ENCODE measurements at regions not wholly inside any gene's neighbourhood (a gene's known extent, or its start where the extent isn't known, plus 50 kb on each side); places are given as distances from the start of the nearest gene placed in this dataset.

DNA sequence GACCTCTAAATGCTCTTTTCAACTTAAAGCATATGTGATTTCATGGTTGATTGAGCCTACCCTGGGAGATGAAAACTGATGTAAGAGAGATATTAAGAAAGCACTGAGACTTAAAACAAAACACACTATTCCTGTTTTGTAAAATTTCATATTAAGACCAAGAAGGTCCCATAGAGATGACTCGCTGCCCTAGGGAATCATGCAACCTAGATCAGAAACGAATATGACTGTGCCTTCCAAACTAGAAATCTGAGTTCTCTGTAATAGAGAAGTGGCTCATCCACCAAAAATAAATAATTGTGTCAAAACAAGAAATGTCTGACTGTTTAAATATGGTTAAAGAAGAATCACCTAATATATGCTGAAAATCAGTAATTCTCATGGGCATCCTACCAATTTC is 776.8 kb upstream of the SOX11 start:
- no peak for TF ChIP-seq TAF1 (IDR thresholded peaks at IDR 0.05; ENCODE audit: borderline replicate concordance, insufficient read depth, low read length)
- no peak for TF ChIP-seq SIN3A (IDR thresholded peaks at IDR 0.05; ENCODE audit: borderline replicate concordance, insufficient read depth, low read length)
- no peak for TF ChIP-seq POLR2AphosphoS5 (IDR thresholded peaks at IDR 0.05; ENCODE audit: low read depth, low read length)
- no peak for TF ChIP-seq FOXP2 (optimal IDR thresholded peaks at IDR 0.05; ENCODE audit: borderline replicate concordance, extremely low read depth, extremely low read length, insufficient read depth)
- TF ChIP-seq, protein P1, sequence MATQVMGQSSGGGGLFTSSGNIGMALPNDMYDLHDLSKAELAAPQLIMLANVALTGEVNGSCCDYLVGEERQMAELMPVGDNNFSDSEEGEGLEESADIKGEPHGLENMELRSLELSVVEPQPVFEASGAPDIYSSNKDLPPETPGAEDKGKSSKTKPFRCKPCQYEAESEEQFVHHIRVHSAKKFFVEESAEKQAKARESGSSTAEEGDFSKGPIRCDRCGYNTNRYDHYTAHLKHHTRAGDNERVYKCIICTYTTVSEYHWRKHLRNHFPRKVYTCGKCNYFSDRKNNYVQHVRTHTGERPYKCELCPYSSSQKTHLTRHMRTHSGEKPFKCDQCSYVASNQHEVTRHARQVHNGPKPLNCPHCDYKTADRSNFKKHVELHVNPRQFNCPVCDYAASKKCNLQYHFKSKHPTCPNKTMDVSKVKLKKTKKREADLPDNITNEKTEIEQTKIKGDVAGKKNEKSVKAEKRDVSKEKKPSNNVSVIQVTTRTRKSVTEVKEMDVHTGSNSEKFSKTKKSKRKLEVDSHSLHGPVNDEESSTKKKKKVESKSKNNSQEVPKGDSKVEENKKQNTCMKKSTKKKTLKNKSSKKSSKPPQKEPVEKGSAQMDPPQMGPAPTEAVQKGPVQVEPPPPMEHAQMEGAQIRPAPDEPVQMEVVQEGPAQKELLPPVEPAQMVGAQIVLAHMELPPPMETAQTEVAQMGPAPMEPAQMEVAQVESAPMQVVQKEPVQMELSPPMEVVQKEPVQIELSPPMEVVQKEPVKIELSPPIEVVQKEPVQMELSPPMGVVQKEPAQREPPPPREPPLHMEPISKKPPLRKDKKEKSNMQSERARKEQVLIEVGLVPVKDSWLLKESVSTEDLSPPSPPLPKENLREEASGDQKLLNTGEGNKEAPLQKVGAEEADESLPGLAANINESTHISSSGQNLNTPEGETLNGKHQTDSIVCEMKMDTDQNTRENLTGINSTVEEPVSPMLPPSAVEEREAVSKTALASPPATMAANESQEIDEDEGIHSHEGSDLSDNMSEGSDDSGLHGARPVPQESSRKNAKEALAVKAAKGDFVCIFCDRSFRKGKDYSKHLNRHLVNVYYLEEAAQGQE (IDR thresholded peaks at IDR 0.05; ENCODE audit: insufficient read depth in 1 of 2, low read depth in 2 of 2, low read length in 2 of 2): no peak

DNA sequence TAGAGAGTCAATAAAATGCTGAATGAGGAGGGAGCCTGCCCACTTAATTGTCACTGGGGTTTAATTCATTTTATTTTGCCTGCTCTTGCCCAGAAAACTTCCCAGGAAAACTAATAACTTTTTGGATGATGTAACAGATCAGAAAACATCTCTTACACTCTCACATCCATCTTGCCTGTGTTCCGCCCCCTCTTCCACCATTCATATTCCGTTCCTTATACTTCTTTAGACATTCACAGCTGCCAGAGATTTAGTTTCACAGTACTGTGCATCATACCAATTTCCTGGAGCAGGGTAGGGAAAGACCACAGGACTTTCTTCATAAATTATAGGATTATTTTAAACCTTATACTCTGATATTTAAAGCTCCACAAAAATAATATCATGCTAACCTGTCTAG is 776.1 kb upstream of the SOX11 start:
- no peak for TF ChIP-seq FOXP2 (optimal IDR thresholded peaks at IDR 0.05; ENCODE audit: borderline replicate concordance, extremely low read depth, extremely low read length, insufficient read depth)
- TF ChIP-seq POLR2AphosphoS5 (IDR thresholded peaks at IDR 0.05; ENCODE audit: low read depth, low read length): no peak
- no peak for TF ChIP-seq SIN3A (IDR thresholded peaks at IDR 0.05; ENCODE audit: borderline replicate concordance, insufficient read depth, low read length)
- TF ChIP-seq, protein P1 (IDR thresholded peaks at IDR 0.05; ENCODE audit: insufficient read depth in 1 of 2, low read depth in 2 of 2, low read length in 2 of 2): no peak
- TF ChIP-seq TAF1 (IDR thresholded peaks at IDR 0.05; ENCODE audit: borderline replicate concordance, insufficient read depth, low read length): no peak

DNA sequence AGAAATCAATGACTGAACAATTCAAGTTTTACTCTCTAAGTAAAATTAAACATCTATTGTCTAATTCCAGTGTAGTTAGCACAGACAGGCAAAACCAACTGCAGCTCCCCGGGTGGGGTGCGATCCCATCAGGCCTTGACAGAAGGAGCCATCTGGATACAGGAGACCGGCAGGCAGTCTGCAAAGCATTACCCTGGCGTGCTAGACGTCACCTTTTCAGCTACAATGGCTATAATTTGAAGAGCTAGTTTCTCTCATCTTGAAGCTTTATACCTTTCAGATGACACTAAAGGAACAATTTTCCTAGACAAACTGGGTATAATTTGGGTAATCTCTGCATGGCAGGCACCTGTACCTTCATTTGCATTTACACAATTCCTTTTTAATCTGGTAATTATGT is 761.5 kb upstream of the SOX11 start:
- TF ChIP-seq, protein P1 (IDR thresholded peaks at IDR 0.05; ENCODE audit: insufficient read depth in 1 of 2, low read depth in 2 of 2, low read length in 2 of 2): no peak
- TF ChIP-seq FOXP2 (optimal IDR thresholded peaks at IDR 0.05; ENCODE audit: borderline replicate concordance, extremely low read depth, extremely low read length, insufficient read depth): no peak
- TF ChIP-seq POLR2AphosphoS5 (IDR thresholded peaks at IDR 0.05; ENCODE audit: low read depth, low read length): no peak
- TF ChIP-seq SIN3A (IDR thresholded peaks at IDR 0.05; ENCODE audit: borderline replicate concordance, insufficient read depth, low read length): no peak
- TF ChIP-seq TAF1 (IDR thresholded peaks at IDR 0.05; ENCODE audit: borderline replicate concordance, insufficient read depth, low read length): no peak

DNA sequence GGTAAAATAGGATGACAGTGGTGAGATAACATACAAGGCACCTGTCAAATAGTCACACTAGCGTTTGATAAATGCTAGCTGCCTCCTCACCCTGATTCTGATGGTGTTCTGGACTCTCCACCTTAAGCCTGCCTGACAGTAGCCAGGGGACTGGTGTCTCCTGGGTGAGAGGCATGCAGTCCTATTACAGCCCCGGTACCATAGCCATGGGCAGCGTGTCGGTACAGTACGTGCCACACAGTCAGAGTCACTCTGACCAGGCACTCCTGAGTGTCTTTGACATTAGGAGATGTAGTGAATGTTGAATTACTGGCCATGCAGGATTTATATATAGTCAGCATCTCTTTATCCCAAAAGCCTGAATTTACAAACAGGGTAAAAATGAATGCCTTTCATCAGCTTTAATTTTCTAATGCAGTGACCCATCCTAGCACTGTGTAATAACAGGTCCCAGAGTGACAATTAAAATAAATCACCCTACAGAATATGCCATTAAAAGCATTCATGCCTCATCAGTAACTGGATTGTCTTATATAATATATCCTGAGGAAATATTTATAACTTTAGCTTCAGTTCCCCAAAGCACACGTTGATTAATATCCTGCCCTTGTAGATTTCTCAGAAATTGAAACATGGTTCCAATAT is 760.3 kb upstream of the SOX11 start:
- TF ChIP-seq, protein P1 (IDR thresholded peaks at IDR 0.05; ENCODE audit: insufficient read depth in 1 of 2, low read depth in 2 of 2, low read length in 2 of 2): no peak
- TF ChIP-seq SIN3A (IDR thresholded peaks at IDR 0.05; ENCODE audit: borderline replicate concordance, insufficient read depth, low read length) (no peak), FOXP2 (optimal IDR thresholded peaks at IDR 0.05; ENCODE audit: borderline replicate concordance, extremely low read depth, extremely low read length, insufficient read depth) (no peak), TAF1 (IDR thresholded peaks at IDR 0.05; ENCODE audit: borderline replicate concordance, insufficient read depth, low read length) (no peak), POLR2AphosphoS5 (IDR thresholded peaks at IDR 0.05; ENCODE audit: low read depth, low read length) (no peak)
